Body of pancreas (tissue), 4 donors: ENCODE measurements at regions not wholly inside any gene's neighbourhood (a gene's known extent, or its start where the extent isn't known, plus 50 kb on each side); places are given as distances from the start of the nearest gene placed in this dataset.

Experiments
- ATAC-seq: fragments of 150-250 bp; one replicate; pipeline ENCODE4 v1.9.1; 2016
- DNase-seq, 4 donors: peaks; one replicate each; pipeline ENCODE4 v3.0.0-alpha.2; 2019
- H3K27ac ChIP-seq, 4 donors: fragments of 200-600 bp; sonication (generic); 1 replicate in 3 of 4; 2 replicates in 1 of 4; pipeline versions ENCODE4 v1.5.1 to v1.6.1; 2016 to 2019; ENCODE audit warnings: mild to moderate bottlenecking in 1 of 4, mixed read lengths in 1 of 4, moderate library complexity in 1 of 4
- H3K27me3 ChIP-seq, 2 donors: fragments of 200-600 bp; sonication (generic); one replicate each; pipeline ENCODE4 v1.6.0; 2016; ENCODE audit warnings: mild to moderate bottlenecking in 1 of 2
- H3K36me3 ChIP-seq, 2 donors: fragments of 200-600 bp; sonication (generic); replicated peaks in 1 of 2; 2 replicates each; pipeline ENCODE4 v1.5.1; 2016; ENCODE audit warnings: low read depth in 2 of 2; ENCODE audit not compliant: insufficient read depth in 1 of 2
- H3K4me1 ChIP-seq: fragments of 200-600 bp; sonication (generic); one replicate; pipeline ENCODE4 v1.6.0; 2016
- H3K4me3 ChIP-seq, 2 donors: fragments of 200-600 bp; sonication (generic); 1 replicate in 1 of 2; 2 replicates in 1 of 2; pipeline ENCODE4 v1.5.1; 2016 to 2019
- H3K9me3 ChIP-seq, 3 donors: fragments of 200-600 bp; sonication (generic); 1 replicate in 2 of 3; 2 replicates in 1 of 3; pipeline ENCODE4 v1.5.1; 2016
- POLR2A ChIP-seq, 3 donors: fragments of 450-650 bp; IDR thresholded peaks; one replicate each; pipeline ENCODE4 v1.6.1; 2016; ENCODE audit warnings: antibody characterized with exemption in 3 of 3, mild to moderate bottlenecking in 2 of 3
- WGBS, 2 donors: methylation state at CpG; one replicate each; pipeline ENCODE4 v1.1.5; 2017; 5-methylcytosine and 5-hydroxymethylcytosine counted together
- intact Hi-C: fragments of 100-400 bp; cut with DNase I; formaldehyde crosslinking; loops from one replicate; pipeline ENCODE4 v1.15.1; 2023
- TF ChIP-seq, protein P1 (sequence below), 7 experiments: fragments of 450-650 bp in 4 of 7; fragments of 200-600 bp in 3 of 7; sonication (generic) in 3 of 7; IDR thresholded peaks; one replicate each; pipeline ENCODE4 v1.5.1; 2016 to 2019; ENCODE audit warnings: antibody characterized with exemption in 7 of 7

DNA sequence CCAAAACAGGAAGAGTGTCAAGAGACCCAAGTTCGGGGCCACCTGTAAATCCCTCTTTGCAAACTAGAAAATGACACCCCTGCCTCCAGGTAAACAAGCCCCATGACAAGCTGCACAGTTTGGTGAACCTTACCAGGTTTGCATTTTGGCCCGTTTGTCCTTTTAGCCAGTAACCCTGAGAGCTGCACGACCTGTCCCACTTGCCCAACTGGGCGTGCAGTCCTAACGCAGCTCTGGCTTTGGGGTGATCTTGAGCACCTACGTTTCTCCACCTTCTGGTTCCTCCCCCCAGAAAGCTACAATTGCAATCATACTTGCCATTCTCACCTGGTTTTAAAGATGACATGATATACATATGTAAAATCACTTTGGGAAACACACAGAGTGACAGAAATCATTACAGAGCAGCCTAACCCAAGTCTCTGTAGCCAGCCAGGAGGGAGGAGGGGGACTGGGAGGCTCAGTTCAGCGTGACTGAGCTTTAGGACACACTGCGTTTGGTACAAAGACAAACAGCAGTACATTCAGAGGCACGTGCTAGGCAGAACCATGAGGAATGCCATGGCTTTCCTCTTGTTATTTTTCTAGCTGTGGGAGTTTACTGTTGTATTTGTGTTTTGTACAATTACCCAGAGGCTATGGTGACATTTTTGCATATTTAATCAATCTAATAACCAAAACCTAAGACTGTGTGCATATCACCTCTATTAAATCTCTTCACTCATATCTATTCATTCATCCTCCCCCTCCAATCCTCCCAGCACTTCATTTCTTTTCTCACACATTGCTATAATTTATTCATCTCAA, 304.0 kb downstream of the IRS1 start:
- WGBS, 2 donors, result 59 to 62% methylated on average over 9 of the region's 9 CpGs
- ATAC-seq, result no peak
- Histone ChIP-seq H3K4me1 (no peaks in the 10 kb centered on the region), H3K4me3 (no peak overlapping the region), H3K27me3 (no peaks in the 10 kb centered on the region), H3K36me3 (no peaks in the 10 kb centered on the region), H3K9me3 (no peaks in the 10 kb centered on the region), H3K27ac (no peak overlapping the region)
- intact Hi-C loops, result no loop called here
- DNase-seq, result no peak
- TF ChIP-seq, protein P1, sequence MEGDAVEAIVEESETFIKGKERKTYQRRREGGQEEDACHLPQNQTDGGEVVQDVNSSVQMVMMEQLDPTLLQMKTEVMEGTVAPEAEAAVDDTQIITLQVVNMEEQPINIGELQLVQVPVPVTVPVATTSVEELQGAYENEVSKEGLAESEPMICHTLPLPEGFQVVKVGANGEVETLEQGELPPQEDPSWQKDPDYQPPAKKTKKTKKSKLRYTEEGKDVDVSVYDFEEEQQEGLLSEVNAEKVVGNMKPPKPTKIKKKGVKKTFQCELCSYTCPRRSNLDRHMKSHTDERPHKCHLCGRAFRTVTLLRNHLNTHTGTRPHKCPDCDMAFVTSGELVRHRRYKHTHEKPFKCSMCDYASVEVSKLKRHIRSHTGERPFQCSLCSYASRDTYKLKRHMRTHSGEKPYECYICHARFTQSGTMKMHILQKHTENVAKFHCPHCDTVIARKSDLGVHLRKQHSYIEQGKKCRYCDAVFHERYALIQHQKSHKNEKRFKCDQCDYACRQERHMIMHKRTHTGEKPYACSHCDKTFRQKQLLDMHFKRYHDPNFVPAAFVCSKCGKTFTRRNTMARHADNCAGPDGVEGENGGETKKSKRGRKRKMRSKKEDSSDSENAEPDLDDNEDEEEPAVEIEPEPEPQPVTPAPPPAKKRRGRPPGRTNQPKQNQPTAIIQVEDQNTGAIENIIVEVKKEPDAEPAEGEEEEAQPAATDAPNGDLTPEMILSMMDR (IDR thresholded peaks at IDR 0.05), result no peak
- TF ChIP-seq POLR2A (IDR thresholded peaks at IDR 0.05), result no peak

DNA sequence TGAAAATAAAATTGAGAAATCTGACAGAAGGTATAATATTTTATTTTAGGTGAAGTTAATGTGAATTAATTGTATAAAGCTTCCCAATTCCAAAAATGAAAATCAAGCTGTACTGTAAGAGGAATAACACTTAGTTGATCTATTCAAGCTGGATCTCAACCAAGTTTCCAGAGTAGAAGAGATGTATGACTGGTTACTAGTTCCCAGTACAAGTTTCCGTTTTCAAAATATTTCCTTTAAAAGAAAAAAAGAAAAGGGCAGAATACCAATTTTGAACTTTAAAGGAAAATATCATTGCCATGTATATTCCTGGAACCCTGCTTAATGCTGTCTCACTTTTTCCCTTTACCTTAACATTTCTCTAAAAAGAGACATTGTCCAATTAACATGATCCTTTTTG, 308.5 kb downstream of the IRS1 start:
- no peaks in the 10 kb centered on the region for H3K9me3 ChIP-seq
- H3K27ac ChIP-seq, result no peak overlapping the region
- H3K36me3 ChIP-seq, result no peaks in the 10 kb centered on the region
- H3K4me1 ChIP-seq, result no peaks in the 10 kb centered on the region
- no peak overlapping the region for H3K4me3 ChIP-seq
- intact Hi-C loops, result no loop called here
- WGBS, 2 donors, result 47 to 56% methylated on average over 1 of the region's 1 CpG
- DNase-seq (no peak), ATAC-seq (no peak)
- no peaks in the 10 kb centered on the region for H3K27me3 ChIP-seq
- TF ChIP-seq, protein P1 (IDR thresholded peaks at IDR 0.05), result no peak
- TF ChIP-seq POLR2A (IDR thresholded peaks at IDR 0.05), result no peak

DNA sequence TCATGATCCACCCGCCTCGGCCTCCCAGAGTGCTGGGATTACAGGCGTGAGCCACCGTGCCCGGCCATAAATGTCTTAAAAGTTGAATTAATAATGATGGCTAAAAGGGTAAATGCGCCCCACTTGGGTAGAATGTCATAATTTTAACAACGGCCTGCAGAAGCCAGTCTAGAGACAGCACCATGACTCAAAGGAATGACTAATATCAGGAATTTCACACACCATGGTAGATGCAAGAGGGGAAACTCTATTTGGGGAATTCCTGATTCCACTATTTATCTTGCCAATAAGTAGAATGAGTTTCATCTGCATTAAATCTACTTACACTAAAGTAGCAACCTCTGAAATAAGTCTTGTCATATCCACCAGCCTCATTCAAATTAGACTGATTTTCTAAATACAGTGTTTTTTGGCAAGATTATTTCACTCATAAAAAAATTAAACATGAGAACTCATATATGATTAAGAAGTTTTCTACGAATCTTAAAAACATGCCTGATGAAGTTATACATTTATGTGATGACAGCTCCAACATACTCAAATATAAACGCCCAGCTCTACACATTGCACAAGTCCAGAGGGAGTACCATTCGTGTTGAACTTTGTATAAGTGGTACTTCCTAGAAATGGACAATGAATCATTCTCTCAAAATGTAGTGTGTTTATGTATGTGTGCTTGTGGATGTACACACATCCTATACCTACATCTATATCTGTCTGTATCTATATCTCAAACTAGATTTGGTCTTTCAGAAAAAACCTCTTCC, 309.7 kb downstream of the IRS1 start:
- no peak for ATAC-seq
- no peaks in the 10 kb centered on the region for H3K36me3 ChIP-seq
- intact Hi-C loops, result no loop called here
- no peaks in the 10 kb centered on the region for H3K9me3 ChIP-seq
- H3K27ac ChIP-seq, result no peak overlapping the region
- WGBS, 2 donors, result 79% methylated on average over 10 of the region's 10 CpGs
- no peak for DNase-seq
- H3K4me1 ChIP-seq, result no peaks in the 10 kb centered on the region
- H3K27me3 ChIP-seq, result no peaks in the 10 kb centered on the region
- no peak overlapping the region for H3K4me3 ChIP-seq
- TF ChIP-seq POLR2A (IDR thresholded peaks at IDR 0.05), result no peak
- TF ChIP-seq, protein P1 (IDR thresholded peaks at IDR 0.05), result no peak

DNA sequence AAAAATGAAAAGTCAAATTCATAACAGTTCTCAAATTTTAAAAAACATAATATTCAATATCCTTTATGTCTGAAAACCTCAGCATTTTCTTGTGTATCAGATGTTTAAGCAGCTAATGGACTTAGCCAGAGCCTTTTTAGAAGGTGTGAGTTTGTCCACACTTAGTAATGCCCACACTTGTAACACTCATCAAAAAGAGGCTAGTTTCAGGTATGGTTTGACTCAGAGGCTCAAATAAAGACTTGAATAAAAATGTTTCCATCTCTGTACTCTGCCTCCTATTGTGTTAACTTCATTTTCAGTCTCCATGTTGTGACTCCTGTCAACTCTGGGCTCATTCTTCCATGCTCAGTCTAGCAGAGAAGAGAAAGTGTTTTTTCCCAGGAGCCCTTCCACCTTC, 311.6 kb downstream of the IRS1 start:
- Histone ChIP-seq H3K9me3 (no peaks in the 10 kb centered on the region), H3K27me3 (no peaks in the 10 kb centered on the region), H3K36me3 (no peaks in the 10 kb centered on the region), H3K4me1 (no peaks in the 10 kb centered on the region), H3K4me3 (no peak overlapping the region), H3K27ac (no peak overlapping the region)
- ATAC-seq (no peak), DNase-seq (no peak)
- TF ChIP-seq, protein P1 (IDR thresholded peaks at IDR 0.05), result no peak
- no peak for TF ChIP-seq POLR2A (IDR thresholded peaks at IDR 0.05)
- intact Hi-C loops, result no loop called here
